ENCODE measurements at regions not wholly inside any gene's neighbourhood (a gene's known extent, or its start where the extent isn't known, plus 50 kb on each side); places are given as distances from the start of the nearest gene placed in this dataset.
A peak's percentile ranks its signal among the peaks of the same experiment; 100 is the strongest.

DNA sequence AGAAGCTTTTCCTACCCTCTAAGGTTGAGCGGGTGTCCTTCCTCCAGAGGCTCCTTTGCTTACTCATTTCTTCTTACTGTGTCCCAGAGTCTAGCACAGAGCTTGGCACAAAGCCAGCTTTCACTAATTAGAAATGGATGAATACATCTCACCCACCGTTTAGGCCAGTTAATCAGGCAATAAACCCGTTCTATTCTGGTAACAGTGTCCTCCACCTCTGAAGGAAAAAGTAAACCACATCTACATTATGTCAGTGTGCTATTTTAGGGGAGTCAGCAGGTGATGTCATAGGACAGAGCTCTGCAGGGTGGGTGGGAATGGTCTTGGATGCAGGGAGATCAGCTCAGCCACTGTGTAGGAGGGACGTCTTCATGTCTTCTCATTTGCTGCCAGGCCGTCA, 109.2 kb downstream of the OSTF1 start:
- H3K9ac ChIP-seq (ENCODE audit: insufficient read depth, low read depth, low read length), result no peak overlapping the region
- H4K20me1 ChIP-seq (ENCODE audit: insufficient read depth, low read length), result no peaks in the 10 kb centered on the region
- FAIRE-seq (no peak), ATAC-seq (no peak), DNase-seq (ENCODE audit: low spot score) (no peak)
- in situ Hi-C loops (cut with HindIII; ENCODE audit: extremely low pct_ligation_motif_present, low pct_unique_long_range_greater_than_20kb) (no loop called here), intact Hi-C loops (cut with micrococcal nuclease; ENCODE audit: unreplicated experiment) (no loop called here)
- under 1% methylated on average over 5 of the region's 5 CpGs for WGBS (ENCODE audit: low lambda C conversion rate)
- POLR2A ChIA-PET, result no interaction called here
- no peak overlapping the region for H3K27ac ChIP-seq (ENCODE audit: extremely low read length, insufficient read depth, low read length)
- peaks cover 0 to 6% of the 10 kb centered on the region in 2 experiments; a peak in 2 of 5 replicates for H3K27me3 ChIP-seq (ENCODE audit: control insufficient read depth in 1 of 2, insufficient read depth in 2 of 2, low read length in 2 of 2)
- no peak overlapping the region for H3K4me2 ChIP-seq (ENCODE audit: low read depth, low read length)
- no peaks in the 10 kb centered on the region for H3K4me1 ChIP-seq (ENCODE audit: insufficient read depth, low read length)
- no peak overlapping the region for H3K4me3 ChIP-seq (replicated peaks in 1 of 3; ENCODE audit: insufficient read depth in 1 of 3, low read depth in 2 of 3, low read length in 3 of 3)
- 0 out of 2 replicates have a peak, but pooled peaks have one; percentile 39 for TF ChIP-seq LCORL (IDR thresholded peaks at IDR 0.05)
- TF ChIP-seq LCORL (CRISPR knock-in tag; IDR thresholded peaks at IDR 0.05), result no peak
- no peak for TF ChIP-seq NFIB (CRISPR knock-in tag; IDR thresholded peaks at IDR 0.05; ENCODE audit: borderline replicate concordance)
- H2AFZ ChIP-seq (ENCODE audit: low read length), result no peak overlapping the region
- no peaks in the 10 kb centered on the region for H3K79me2 ChIP-seq (ENCODE audit: insufficient read depth, low read length)
- H3K9me3 ChIP-seq (ENCODE audit: low read length), result no peaks in the 10 kb centered on the region
- no peaks in the 10 kb centered on the region for H3K36me3 ChIP-seq (replicated peaks in 1 of 2; ENCODE audit: control insufficient read depth in 1 of 2, insufficient read depth in 2 of 2, low read length in 2 of 2)
- CTCF ChIA-PET (ENCODE audit: low intra/inter-chr PET ratio, low total read pairs), result no interaction called here
- no TSS peak for BruUV-seq (replicated peaks)

DNA sequence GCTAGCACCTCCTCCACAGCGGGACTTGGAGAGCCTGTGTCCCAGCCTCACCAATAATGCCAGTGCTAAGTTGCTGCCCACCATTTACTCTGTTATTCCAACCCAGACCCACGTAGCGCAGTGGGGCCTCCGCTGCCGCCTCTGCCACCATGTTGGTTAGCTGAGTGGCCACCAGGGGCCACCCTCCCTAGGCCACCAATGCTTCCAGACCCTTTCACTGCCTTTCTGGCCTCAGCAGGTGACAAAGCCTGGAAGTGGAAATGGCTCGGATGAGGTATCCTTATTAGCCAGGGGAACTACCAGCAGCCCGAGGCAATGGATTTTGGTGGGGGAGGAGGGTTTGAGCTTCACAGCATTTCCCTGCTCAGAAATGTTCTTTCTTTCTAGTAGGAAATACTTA, 110.1 kb downstream of the OSTF1 start:
- Histone ChIP-seq H2AFZ (ENCODE audit: low read length) (no peak overlapping the region), H3K36me3 (replicated peaks in 1 of 2; ENCODE audit: control insufficient read depth in 1 of 2, insufficient read depth in 2 of 2, low read length in 2 of 2) (no peaks in the 10 kb centered on the region), H3K27me3 (ENCODE audit: control insufficient read depth in 1 of 2, insufficient read depth in 2 of 2, low read length in 2 of 2) (peaks cover 0 to 6% of the 10 kb centered on the region in 2 experiments; a peak in 2 of 5 replicates), H3K9ac (ENCODE audit: insufficient read depth, low read depth, low read length) (no peak overlapping the region), H3K4me3 (replicated peaks in 1 of 3; ENCODE audit: insufficient read depth in 1 of 3, low read depth in 2 of 3, low read length in 3 of 3) (no peak overlapping the region), H3K4me2 (ENCODE audit: low read depth, low read length) (no peak overlapping the region), H4K20me1 (ENCODE audit: insufficient read depth, low read length) (no peaks in the 10 kb centered on the region), H3K9me3 (ENCODE audit: low read length) (no peaks in the 10 kb centered on the region), H3K27ac (ENCODE audit: extremely low read length, insufficient read depth, low read length) (no peak overlapping the region), H3K4me1 (ENCODE audit: insufficient read depth, low read length) (no peaks in the 10 kb centered on the region), H3K79me2 (ENCODE audit: insufficient read depth, low read length) (no peaks in the 10 kb centered on the region)
- ATAC-seq, result peak; percentile 99
- DNase-seq (ENCODE audit: low spot score), result no peak
- intact Hi-C loops (cut with micrococcal nuclease; ENCODE audit: unreplicated experiment), result no loop called here
- 20% methylated on average over 5 of the region's 7 CpGs for WGBS (ENCODE audit: low lambda C conversion rate)
- CTCF ChIA-PET (ENCODE audit: low intra/inter-chr PET ratio, low total read pairs), result no interaction called here
- POLR2A ChIA-PET, result no interaction called here
- in situ Hi-C loops (cut with HindIII; ENCODE audit: extremely low pct_ligation_motif_present, low pct_unique_long_range_greater_than_20kb), result no loop called here
- no TSS peak for BruUV-seq (replicated peaks)
- FAIRE-seq, result no peak
- TF ChIP-seq SMC3 (IDR thresholded peaks at IDR 0.05; ENCODE audit: low read length) (0 out of 2 replicates have a peak, but pooled peaks have one; percentile 10), ZNF652 (CRISPR knock-in tag; IDR thresholded peaks at IDR 0.05; ENCODE audit: borderline replicate concordance, low read depth) (peak; percentile 84), ZNF644 (CRISPR knock-in tag; IDR thresholded peaks at IDR 0.05; ENCODE audit: low read depth) (0 out of 2 replicates have a peak, but pooled peaks have one; percentile 21), ZNF720 (CRISPR knock-in tag; IDR thresholded peaks at IDR 0.05) (no peak), YY1 (IDR thresholded peaks at IDR 0.05; ENCODE audit: insufficient read depth, insufficient replicate concordance, low read depth, low read length) (peak; percentile 53), ZNF773 (CRISPR knock-in tag; IDR thresholded peaks at IDR 0.05; ENCODE audit: borderline replicate concordance) (no peak), SMARCC2 (IDR thresholded peaks at IDR 0.05) (no peak), ZNF83 (CRISPR knock-in tag; IDR thresholded peaks at IDR 0.05; ENCODE audit: borderline replicate concordance) (no peak), STAG1 (CRISPR knock-in tag; IDR thresholded peaks at IDR 0.05) (0 out of 2 replicates have a peak, but pooled peaks have one; percentile 29), KLF15 (CRISPR knock-in tag; IDR thresholded peaks at IDR 0.05; ENCODE audit: borderline replicate concordance) (no peak)
- TF ChIP-seq, protein P1, sequence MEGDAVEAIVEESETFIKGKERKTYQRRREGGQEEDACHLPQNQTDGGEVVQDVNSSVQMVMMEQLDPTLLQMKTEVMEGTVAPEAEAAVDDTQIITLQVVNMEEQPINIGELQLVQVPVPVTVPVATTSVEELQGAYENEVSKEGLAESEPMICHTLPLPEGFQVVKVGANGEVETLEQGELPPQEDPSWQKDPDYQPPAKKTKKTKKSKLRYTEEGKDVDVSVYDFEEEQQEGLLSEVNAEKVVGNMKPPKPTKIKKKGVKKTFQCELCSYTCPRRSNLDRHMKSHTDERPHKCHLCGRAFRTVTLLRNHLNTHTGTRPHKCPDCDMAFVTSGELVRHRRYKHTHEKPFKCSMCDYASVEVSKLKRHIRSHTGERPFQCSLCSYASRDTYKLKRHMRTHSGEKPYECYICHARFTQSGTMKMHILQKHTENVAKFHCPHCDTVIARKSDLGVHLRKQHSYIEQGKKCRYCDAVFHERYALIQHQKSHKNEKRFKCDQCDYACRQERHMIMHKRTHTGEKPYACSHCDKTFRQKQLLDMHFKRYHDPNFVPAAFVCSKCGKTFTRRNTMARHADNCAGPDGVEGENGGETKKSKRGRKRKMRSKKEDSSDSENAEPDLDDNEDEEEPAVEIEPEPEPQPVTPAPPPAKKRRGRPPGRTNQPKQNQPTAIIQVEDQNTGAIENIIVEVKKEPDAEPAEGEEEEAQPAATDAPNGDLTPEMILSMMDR (CRISPR knock-in tag; IDR thresholded peaks at IDR 0.05), result peak; percentile 63
- TF ChIP-seq, protein P2, sequence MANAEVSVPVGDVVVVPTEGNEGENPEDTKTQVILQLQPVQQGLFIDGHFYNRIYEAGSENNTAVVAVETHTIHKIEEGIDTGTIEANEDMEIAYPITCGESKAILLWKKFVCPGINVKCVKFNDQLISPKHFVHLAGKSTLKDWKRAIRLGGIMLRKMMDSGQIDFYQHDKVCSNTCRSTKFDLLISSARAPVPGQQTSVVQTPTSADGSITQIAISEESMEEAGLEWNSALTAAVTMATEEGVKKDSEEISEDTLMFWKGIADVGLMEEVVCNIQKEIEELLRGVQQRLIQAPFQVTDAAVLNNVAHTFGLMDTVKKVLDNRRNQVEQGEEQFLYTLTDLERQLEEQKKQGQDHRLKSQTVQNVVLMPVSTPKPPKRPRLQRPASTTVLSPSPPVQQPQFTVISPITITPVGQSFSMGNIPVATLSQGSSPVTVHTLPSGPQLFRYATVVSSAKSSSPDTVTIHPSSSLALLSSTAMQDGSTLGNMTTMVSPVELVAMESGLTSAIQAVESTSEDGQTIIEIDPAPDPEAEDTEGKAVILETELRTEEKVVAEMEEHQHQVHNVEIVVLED (CRISPR knock-in tag; IDR thresholded peaks at IDR 0.05; ENCODE audit: borderline replicate concordance), result no peak
- TF ChIP-seq, protein P3, sequence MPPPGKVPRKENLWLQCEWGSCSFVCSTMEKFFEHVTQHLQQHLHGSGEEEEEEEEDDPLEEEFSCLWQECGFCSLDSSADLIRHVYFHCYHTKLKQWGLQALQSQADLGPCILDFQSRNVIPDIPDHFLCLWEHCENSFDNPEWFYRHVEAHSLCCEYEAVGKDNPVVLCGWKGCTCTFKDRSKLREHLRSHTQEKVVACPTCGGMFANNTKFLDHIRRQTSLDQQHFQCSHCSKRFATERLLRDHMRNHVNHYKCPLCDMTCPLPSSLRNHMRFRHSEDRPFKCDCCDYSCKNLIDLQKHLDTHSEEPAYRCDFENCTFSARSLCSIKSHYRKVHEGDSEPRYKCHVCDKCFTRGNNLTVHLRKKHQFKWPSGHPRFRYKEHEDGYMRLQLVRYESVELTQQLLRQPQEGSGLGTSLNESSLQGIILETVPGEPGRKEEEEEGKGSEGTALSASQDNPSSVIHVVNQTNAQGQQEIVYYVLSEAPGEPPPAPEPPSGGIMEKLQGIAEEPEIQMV (CRISPR knock-in tag; IDR thresholded peaks at IDR 0.05; ENCODE audit: low read depth), result no peak
